ENCODE measurements at regions not wholly inside any gene's neighbourhood (a gene's known extent, or its start where the extent isn't known, plus 50 kb on each side); places are given as distances from the start of the nearest gene placed in this dataset.

DNA sequence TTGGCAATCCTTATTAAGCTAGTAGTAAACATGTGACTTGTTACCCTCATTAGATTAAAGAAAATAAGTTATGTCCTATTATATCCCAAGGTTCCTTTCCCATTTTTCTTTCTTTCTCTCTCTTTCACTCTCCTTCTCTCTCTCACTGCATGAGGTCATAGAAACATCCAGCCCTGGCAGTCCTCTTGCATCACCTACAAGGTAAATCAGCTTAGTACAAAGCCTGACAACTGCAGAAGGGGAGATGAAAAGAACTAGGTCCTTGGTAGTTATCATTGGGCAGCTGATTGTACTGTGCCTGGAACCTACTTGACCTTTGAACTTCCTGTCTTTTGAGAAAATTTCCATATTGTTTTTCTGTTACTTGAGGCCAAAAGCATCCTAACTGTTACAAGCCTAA lies 307.9 kb upstream of the SP8 start:
- no peak for DNase-seq

DNA sequence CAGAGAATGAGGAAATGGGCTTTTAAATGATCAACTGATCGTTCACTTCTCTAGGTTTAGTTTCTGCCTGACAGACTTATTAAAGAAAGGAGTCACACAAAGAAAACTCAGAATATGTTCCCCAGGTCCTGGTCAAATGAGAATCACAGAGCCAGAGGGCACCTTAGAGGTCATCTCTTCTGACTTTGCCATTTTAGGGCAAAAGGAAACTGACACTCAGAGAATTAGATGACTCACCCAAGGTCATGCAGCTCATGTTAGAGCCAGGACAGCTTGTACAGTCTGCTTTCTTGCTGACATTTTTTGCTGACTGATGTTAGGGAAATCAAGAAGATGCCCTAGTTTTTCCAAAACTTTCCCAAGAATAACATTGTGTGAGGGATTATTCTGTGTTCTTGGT lies 312.7 kb upstream of the SP8 start:
- DNase-seq = no peak

- DNase-seq = no peak
Observed at GRCh38 chr7:21099955-21100354, 313.3 kb upstream of the SP8 start.

DNA sequence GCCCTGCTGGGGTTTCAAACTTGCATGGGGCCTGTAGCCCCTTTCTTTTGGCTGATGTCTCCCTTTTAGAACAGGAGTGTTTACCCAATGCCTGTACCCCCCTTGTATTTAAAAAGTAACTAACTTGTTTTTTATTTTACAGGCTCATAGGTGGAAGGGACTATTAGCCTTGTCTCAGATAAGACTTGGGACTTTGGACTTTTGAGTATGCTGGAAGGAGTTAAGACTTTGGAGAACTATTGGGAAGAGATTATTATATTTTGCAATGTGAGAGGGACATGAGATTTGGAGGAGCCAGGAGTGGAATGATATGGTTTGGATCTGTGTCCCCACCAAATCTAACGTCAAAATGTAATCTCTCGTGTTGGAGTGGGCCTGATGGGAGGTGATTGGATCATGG lies 314.9 kb upstream of the SP8 start:
- no peak for DNase-seq

DNA sequence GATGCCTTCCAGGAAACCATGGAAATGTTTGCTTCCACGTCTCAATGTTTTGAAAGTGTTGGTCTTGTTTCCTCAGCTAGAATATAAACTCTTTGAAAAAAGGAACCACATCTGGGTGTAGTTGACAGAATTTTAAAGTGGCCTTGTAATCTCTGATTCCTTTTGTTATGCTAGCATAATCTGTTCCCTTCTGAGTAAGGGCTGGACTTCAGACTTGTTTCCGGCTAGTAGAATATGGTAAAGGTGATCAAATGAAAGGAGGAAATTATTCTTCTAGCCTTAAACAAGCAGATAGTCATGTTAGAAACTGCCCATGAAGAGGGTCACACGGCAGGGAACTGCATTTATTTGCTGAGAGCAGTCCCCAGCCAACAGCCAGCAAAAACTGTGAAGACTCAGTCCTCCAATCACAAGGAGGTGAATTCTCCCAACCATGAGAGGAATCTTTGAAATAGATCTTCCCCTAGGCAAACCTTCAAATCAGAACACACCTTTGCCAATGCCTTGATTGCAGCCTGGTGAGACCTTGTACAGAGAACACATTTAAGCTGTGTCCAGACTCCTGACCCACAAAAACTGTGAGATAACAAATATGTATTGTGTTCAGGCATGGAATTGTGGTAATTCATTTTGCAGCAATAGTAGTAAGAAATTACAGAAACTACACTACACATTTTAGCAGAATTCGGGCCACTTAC lies 316.9 kb upstream of the SP8 start:
- DNase-seq = no peak

GRCh38 chr7:21104124-21104500 lies 317.4 kb upstream of the SP8 start:
- no peak for DNase-seq

GRCh38 chr7:21106296-21106732 lies 319.6 kb upstream of the SP8 start:
- DNase-seq = no peak

- no peak for DNase-seq
Observed at GRCh38 chr7:21107101-21107500, 320.4 kb upstream of the SP8 start.

DNA sequence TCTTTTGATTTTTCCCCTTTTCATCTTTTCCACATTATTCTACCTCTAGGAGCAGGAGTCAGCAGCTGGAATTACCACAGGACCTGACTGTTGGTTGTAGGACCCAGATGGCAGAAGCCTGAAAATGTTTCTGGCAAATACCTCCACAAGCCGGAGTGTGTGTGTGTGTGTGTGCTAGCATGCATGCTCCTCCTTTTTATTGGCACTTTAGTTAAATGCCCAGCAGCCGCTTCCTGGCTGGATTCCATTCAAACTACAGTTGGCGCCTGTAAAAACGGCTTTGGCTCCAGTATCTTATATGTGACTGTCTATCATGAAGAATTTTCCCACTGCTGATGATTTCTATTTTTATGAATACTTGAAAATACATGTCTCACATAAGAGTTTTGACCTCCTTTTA lies 319.7 kb upstream of the SP4 start:
- peak; percentile 81 for DNase-seq

GRCh38 chr7:21113609-21114415 lies 314.1 kb upstream of the SP4 start:
- DNase-seq = no peak

DNA sequence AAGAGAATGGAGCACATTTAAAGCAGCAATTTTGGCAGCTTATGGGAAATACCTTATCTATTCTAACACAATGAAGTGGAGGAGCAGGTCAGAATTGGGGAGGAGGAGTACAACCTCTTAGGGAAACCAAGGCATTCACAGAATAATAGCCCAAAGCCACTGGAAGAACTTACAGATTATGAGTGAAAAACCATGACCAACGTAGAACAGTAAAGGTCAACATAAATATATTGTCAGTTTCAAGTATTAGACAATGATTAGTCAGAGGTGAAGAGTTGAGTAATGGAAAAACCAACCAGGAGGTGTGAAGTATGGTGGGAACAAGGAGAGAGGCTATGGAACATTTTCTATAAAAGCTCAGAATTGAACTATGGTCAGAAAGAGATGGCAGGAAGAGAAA lies 304.3 kb upstream of the SP4 start:
- DNase-seq = no peak

DNA sequence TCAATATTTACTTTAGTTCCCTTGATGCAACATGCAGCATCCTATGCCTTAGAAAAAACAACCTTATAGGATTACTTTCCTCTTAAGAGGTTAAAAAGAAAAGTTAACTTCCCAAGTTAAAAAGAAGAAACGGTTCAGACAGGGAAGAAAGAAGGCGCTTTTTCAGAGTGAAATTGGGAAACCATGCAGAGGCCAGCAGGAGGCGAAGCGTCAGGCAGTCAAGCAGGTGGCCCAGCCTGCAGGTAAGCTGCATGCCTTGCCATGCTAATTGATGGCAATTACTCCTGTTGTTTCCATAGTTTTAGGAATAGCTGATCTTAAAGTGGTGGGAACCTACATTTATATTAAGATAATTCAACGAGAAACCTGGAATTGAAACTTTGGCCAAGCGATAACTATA lies 302.6 kb upstream of the SP4 start:
- no peak for DNase-seq

DNA sequence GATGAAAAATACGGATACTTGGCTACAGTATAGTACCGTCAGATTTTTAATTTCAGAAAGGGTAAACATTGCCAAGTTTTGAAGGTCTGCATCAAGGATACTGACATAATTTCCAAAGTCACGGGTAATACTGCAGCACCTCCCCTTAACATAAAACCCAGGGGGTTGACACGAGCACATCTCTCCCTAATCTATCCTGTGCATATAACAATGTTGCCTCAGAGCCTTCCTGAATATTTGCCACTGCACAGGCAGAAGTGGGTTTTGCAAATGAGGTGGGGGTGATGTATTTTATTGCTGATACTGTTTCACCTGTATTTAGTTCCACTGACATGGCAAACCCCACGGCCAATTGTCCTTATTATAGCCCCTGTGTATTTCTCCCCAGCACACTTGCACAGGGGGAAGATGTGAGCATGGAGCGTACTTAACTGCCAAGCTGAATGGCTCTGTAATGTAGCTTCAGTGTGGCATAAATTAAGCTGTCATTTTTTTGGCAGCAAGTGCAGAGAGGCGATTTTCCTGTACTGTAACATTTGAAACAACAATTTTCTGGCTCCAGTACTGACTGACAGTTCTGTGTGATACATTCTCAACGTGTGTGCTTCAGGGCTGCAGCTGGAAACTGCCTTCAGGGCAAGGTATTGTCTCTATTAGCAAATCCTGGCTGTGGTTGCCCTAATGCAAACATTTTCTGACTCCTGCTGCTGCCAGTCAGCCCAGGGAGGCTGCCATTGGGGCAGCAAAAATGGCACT lies 299.6 kb upstream of the SP4 start:
- peak; percentile 92 for DNase-seq

- no peak for DNase-seq
Observed at GRCh38 chr7:21131897-21132296, 296.0 kb upstream of the SP4 start.

- no peak for DNase-seq
Observed at GRCh38 chr7:21134631-21135030, 293.3 kb upstream of the SP4 start.

DNA sequence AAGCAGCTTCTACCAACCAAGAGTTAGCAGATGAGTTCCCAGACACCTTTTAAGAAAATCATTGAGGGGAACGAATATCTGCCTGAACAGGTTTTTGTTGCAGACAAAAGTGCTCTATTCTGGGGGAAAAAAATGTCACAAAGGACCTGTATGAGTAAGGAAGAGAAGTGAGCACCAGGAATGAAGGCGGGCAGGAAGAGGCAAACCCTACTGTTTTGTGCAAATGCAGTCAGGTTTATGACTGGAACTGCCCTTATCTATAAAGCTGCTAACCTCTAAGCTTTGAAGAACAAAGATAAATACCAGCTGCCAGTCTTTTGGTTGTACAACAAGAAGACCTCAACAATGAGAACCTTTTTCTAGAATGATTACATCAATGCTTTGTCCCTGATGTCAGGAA lies 292.4 kb upstream of the SP4 start:
- DNase-seq = no peak

DNA sequence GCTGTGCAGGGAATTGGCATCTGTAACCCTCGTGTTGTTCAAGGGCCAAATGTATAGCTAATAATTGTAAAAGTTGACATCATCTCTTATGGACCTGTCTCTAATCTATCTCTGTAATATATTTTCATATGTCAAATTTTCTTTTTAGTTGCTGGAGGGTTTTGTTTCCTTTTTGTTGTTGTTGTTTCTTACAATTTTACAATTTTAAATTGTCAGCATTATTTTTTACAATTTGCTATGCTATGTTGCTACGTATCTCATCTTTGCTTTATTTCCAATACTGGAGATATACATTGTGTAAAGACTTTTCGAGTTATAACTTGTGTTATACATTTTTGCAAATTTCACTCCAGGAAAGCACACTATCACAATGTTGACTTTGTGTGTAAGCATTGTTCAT lies 290.2 kb upstream of the SP4 start:
- no peak for DNase-seq

- DNase-seq = peak; percentile 32
Observed at GRCh38 chr7:21140622-21141021, 287.3 kb upstream of the SP4 start.

DNA sequence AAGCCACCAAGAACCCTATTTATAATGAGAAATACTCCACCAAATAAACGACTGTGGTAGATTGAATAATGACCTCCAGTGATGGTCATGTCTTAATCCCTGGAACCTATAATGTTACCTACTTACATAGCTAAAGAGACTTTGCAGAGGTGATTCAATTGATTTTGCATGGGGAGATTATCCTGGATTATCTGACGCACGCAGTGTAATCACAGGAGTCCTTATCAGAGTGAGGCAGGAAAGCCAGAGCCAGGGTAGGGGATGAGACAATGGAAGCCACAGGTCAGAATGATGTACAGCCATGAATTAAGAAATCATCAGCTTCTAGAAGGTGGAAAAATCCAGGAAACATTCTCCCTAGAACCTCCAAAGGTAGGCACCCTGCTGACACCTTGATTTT lies 286.4 kb upstream of the SP4 start:
- DNase-seq = no peak

DNA sequence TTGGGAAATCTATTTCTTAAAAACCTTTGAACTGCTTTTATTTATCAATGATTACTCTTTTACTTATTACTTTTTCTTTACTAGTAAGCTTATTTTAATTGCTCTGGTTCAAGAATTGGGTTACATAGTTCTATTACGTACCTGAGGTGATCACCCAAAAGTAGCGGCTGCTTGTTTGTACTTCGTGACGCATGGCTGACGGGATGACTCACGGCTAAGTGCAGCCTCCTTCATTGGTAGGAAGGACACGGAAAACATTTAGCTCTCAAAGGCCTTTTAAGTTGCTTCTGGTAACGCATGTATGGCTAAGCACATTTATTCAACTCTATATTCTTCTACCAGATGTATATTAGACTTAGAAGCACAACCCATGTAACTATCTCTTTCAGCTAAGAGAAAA lies 285.8 kb upstream of the SP4 start:
- no peak for DNase-seq

GRCh38 chr7:21146642-21147423 lies 281.1 kb upstream of the SP4 start:
- DNase-seq = no peak

DNA sequence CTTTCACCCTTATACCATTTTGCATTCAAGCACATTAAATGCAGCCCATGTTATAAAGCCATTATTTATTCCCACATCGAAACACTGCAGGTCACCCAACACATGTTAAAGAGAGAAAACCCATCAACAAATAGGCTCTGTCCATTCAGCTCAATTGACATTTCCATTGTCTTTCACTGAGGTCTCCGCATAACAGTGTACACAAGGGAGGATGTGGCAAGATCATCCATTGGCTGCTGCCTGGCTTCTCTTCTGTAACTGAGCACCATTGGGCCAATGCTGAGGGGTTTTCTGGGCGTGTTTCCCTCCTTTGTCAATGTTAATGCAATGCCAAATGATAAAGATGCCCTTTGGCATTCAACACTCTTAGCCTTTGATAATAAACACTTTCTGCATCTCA lies 278.1 kb upstream of the SP4 start:
- peak; percentile 76 for DNase-seq

DNA sequence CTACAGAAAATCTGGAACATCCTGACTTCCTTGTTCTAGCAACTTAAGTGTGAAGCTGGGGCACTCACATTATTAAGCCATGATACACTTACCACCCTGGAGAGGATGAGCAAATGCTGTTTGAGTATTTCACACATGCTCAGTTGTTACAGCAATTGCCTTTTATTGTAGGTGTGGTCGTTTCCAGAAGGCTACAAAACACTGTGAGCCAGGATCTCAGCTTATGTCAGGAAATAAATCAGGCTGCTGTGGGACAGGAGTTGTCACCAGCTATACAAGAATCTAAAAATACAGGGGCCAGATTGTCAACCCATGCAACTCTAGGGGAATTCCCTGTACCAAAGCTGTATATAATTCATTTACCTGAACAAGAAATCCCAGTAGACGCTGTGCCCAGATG lies 273.3 kb upstream of the SP4 start:
- peak; percentile 13 for DNase-seq
